ENCODE measurements at regions not wholly inside any gene's neighbourhood (a gene's known extent, or its start where the extent isn't known, plus 50 kb on each side); places are given as distances from the start of the nearest gene placed in this dataset.

DNA sequence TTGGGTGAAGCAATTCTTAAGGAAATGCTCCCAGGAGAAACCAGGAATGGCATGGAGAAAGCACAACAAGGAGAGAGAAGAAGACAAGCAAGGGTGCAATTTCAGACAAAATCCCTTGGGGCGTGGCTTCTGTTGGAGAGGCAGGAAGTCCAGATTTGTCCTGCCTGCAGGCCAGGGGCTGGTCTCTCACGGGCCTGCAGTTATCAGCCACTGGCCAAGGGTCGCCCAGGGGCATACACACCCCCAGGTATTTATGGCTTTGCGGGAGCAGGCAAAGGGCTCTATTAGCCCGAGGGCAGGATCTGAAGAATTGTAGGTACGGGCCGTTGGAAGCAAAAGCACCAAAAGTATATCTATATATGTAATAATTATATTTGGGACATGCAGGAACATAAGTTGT, 87.7 kb downstream of the IYD start:
- no peak overlapping the region for H3K4me3 ChIP-seq (ENCODE audit: low read length)
- no peaks in the 10 kb centered on the region for H3K27me3 ChIP-seq (ENCODE audit: control insufficient read depth, insufficient read depth, low read length)
- no peak overlapping the region for H3K27ac ChIP-seq (ENCODE audit: low read depth, low read length)
- H3K4me1 ChIP-seq (ENCODE audit: control insufficient read depth, insufficient read depth, low read length), result no peaks in the 10 kb centered on the region
- H3K9ac ChIP-seq (ENCODE audit: low read length), result no peak overlapping the region
- no peaks in the 10 kb centered on the region for H3K36me3 ChIP-seq (ENCODE audit: control insufficient read depth, insufficient read depth, low read length)

DNA sequence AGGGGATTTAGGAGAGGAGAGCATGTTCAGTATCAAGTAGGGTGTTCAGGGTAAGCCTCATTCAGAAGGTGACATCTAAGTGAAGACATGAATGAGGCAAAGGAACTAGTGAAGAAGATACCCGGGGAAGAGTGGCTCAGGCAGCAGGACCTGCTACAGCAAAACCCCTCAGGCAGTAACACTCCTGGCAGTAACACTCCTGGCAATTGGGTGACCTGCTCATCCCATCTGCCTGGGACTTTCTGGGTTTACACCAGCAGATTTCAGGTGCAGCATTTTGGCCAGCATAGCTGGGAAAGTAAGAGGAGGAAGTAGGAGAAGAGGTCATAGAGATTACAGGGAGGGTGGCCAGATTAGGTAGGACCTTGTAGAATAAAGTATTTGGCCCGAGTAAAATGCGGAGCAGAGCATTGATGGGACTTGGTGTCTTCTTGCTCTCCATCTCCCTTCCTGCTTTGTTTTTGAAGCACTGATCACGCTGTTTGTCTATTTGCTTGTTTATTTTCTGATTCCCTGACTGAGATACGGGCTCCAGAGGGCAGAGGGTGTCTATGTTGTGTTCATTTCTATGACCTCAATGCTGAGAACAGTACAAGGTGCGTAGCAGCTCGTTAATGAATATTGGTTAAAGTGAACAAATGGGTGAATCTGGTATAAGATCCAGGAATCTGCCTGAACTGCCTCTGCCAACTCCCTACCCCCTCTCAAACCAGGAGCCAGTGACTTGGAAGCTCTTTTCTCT, 88.3 kb downstream of the IYD start:
- Histone ChIP-seq H3K4me3 (ENCODE audit: low read length) (no peak overlapping the region), H3K4me1 (ENCODE audit: control insufficient read depth, insufficient read depth, low read length) (no peaks in the 10 kb centered on the region), H3K27ac (ENCODE audit: low read depth, low read length) (no peak overlapping the region), H3K9ac (ENCODE audit: low read length) (no peak overlapping the region), H3K36me3 (ENCODE audit: control insufficient read depth, insufficient read depth, low read length) (no peaks in the 10 kb centered on the region), H3K27me3 (ENCODE audit: control insufficient read depth, insufficient read depth, low read length) (no peaks in the 10 kb centered on the region)

DNA sequence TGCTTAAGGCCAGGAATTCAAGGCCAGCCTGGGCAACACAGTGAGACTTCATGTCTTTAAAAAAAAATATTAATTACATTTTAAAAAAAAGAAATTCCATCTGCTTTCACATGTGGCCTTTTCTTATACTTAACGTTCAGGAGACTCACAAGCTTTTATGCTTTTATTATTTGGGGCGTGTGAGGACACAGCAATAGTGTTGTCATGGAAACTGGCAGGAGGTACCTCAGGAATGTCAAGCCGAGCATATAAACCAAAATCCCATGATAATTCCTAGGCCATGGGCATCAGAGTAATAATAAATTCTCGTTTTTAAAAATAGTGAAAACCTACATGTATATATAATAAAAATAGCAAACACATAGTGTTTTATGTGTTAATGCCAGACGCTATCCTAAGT, 89.8 kb downstream of the IYD start:
- no peaks in the 10 kb centered on the region for H3K36me3 ChIP-seq (ENCODE audit: control insufficient read depth, insufficient read depth, low read length)
- no peaks in the 10 kb centered on the region for H3K4me1 ChIP-seq (ENCODE audit: control insufficient read depth, insufficient read depth, low read length)
- H3K4me3 ChIP-seq (ENCODE audit: low read length), result no peak overlapping the region
- no peak overlapping the region for H3K27ac ChIP-seq (ENCODE audit: low read depth, low read length)
- H3K27me3 ChIP-seq (ENCODE audit: control insufficient read depth, insufficient read depth, low read length), result no peaks in the 10 kb centered on the region
- no peak overlapping the region for H3K9ac ChIP-seq (ENCODE audit: low read length)

DNA sequence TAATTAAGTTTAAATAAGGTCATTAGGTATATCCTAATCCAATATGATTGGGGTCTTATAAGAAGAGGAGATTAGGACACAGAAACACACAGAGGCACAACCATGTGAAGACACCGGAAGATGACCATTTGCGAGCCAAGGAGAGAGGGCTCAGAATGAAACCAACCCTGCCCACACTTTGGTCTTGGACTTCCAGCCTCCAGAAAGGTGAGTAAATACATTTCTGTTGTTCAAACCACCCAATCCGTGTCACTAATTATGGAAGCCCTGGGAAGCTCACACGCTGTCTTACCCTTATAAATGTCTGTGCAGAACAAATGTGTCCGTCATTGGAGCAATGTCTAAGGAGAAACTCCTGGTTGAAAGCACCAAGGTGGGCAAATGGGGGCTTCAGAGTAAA, 95.0 kb downstream of the IYD start:
- Histone ChIP-seq H3K9ac (ENCODE audit: low read length) (no peak overlapping the region), H3K27ac (ENCODE audit: low read depth, low read length) (no peak overlapping the region), H3K27me3 (ENCODE audit: control insufficient read depth, insufficient read depth, low read length) (no peaks in the 10 kb centered on the region), H3K4me1 (ENCODE audit: control insufficient read depth, insufficient read depth, low read length) (no peaks in the 10 kb centered on the region), H3K36me3 (ENCODE audit: control insufficient read depth, insufficient read depth, low read length) (no peaks in the 10 kb centered on the region), H3K4me3 (ENCODE audit: low read length) (no peak overlapping the region)

DNA sequence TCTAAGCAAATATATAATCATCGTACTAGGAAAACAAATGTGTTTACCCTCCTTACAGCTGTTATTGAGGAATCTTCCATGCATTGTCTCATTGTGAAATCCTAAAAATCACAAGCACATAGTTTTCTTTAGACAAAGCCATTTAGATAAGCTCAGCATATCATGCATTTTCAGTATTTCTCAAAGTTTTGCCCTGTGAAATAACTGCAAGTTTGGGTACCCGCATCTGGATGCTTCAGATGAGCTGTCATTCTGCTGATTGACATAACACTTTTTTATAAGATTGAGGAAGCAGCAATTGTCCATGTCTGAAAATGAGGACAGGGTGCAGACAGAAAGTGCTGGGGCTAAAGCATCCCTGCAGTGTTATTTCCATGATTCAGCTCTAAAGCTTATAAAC, 96.2 kb downstream of the IYD start:
- Histone ChIP-seq H3K9ac (ENCODE audit: low read length) (no peak overlapping the region), H3K36me3 (ENCODE audit: control insufficient read depth, insufficient read depth, low read length) (no peaks in the 10 kb centered on the region), H3K27me3 (ENCODE audit: control insufficient read depth, insufficient read depth, low read length) (no peaks in the 10 kb centered on the region), H3K4me1 (ENCODE audit: control insufficient read depth, insufficient read depth, low read length) (no peaks in the 10 kb centered on the region), H3K27ac (ENCODE audit: low read depth, low read length) (no peak overlapping the region), H3K4me3 (ENCODE audit: low read length) (no peak overlapping the region)

DNA sequence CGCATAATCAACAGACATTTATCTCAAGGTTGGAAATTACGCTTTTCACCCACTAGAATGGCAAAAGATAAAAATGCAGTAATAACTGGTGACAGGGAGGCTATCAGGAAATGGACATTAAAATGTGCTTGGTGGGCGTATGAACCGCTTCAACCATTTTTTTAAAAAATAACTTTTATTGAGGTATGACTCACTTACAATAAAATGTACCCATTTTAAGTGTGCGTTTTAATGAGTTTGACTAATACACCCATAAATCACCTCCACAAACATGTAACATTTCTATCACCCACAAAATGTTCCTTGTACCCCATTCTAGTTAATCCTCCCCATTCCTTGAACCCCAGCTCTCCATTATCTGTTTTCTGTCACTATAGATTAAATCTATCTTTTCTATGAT, 96.8 kb downstream of the IYD start:
- Histone ChIP-seq H3K36me3 (ENCODE audit: control insufficient read depth, insufficient read depth, low read length) (no peaks in the 10 kb centered on the region), H3K9ac (ENCODE audit: low read length) (no peak overlapping the region), H3K27me3 (ENCODE audit: control insufficient read depth, insufficient read depth, low read length) (no peaks in the 10 kb centered on the region), H3K27ac (ENCODE audit: low read depth, low read length) (no peak overlapping the region), H3K4me1 (ENCODE audit: control insufficient read depth, insufficient read depth, low read length) (no peaks in the 10 kb centered on the region), H3K4me3 (ENCODE audit: low read length) (no peak overlapping the region)

DNA sequence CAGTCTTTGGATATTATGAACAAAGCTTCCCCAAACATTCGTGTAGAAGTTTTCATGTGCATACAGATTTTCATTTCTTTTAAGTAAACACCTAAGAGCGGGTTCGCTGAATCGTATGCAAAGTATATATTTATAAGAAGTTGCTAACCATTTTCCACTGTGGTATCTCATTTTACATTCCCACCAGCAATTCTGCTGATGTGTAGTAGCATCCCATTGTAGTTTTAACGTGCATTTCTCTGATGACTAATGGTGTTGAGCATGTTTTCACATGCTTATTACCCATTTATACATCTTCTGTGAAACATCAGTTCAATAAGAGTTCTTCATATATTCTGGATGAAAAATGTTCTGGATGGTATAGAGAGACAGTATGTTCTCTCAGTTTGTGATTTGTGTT, 97.4 kb downstream of the IYD start:
- Histone ChIP-seq H3K4me1 (ENCODE audit: control insufficient read depth, insufficient read depth, low read length) (no peaks in the 10 kb centered on the region), H3K27ac (ENCODE audit: low read depth, low read length) (no peak overlapping the region), H3K4me3 (ENCODE audit: low read length) (no peak overlapping the region), H3K36me3 (ENCODE audit: control insufficient read depth, insufficient read depth, low read length) (no peaks in the 10 kb centered on the region), H3K9ac (ENCODE audit: low read length) (no peak overlapping the region), H3K27me3 (ENCODE audit: control insufficient read depth, insufficient read depth, low read length) (no peaks in the 10 kb centered on the region)

DNA sequence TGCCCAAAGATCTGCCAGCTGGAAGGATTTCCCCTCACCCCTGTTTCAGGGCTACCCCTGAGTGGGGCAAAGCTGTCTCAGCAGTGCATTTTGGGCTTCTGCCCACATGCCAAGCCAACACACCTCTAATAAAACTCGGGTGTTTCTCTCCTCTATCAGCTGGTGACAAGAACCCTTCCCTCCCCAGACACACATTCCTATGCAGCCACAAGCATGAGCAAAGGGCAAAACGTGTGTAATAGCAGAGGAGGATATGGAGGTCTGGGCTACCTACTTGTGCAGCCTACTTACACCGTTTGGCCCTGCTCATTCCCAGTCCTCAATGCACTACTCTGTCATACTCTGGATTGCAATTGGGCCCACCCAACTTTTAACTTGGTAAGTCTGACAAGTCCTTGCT, 101.3 kb downstream of the IYD start:
- Histone ChIP-seq H3K4me1 (ENCODE audit: control insufficient read depth, insufficient read depth, low read length) (no peaks in the 10 kb centered on the region), H3K36me3 (ENCODE audit: control insufficient read depth, insufficient read depth, low read length) (no peaks in the 10 kb centered on the region), H3K4me3 (ENCODE audit: low read length) (no peak overlapping the region), H3K9ac (ENCODE audit: low read length) (no peak overlapping the region), H3K27me3 (ENCODE audit: control insufficient read depth, insufficient read depth, low read length) (no peaks in the 10 kb centered on the region), H3K27ac (ENCODE audit: low read depth, low read length) (no peak overlapping the region)

DNA sequence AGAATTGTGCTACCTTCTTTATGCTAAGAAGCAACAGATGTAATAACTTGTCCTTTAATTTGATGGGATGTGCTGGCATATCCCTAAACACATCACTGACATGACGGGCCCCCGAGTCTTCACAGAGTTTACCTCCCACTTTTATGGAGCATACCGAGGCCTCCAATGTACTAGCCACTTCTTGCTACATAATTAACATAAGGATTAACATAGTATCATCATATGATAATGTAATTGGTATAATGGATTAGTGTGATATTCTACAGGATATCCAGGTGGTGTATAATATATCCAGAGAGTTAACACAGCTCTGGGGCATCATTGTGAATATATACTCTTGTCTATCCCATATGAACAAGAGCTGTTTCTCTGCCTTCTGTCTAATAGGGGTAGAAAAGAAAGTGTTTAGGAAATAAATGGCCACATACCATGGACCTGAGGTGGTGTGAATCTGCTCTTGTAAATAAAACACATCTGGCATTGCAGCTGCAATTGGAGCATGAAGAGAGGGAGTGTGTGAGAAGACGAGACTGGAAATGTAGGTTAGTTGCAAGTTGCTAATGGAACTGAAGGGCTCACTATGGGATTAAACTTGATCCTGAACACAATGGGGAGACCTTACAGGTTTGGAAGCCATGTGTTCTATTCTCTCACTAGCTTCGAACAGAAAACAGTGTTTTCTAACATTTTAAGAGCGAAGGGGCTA, 102.3 kb downstream of the IYD start:
- Histone ChIP-seq H3K36me3 (ENCODE audit: control insufficient read depth, insufficient read depth, low read length) (no peaks in the 10 kb centered on the region), H3K27ac (ENCODE audit: low read depth, low read length) (no peak overlapping the region), H3K27me3 (ENCODE audit: control insufficient read depth, insufficient read depth, low read length) (no peaks in the 10 kb centered on the region), H3K9ac (ENCODE audit: low read length) (no peak overlapping the region), H3K4me1 (ENCODE audit: control insufficient read depth, insufficient read depth, low read length) (no peaks in the 10 kb centered on the region), H3K4me3 (ENCODE audit: low read length) (no peak overlapping the region)

DNA sequence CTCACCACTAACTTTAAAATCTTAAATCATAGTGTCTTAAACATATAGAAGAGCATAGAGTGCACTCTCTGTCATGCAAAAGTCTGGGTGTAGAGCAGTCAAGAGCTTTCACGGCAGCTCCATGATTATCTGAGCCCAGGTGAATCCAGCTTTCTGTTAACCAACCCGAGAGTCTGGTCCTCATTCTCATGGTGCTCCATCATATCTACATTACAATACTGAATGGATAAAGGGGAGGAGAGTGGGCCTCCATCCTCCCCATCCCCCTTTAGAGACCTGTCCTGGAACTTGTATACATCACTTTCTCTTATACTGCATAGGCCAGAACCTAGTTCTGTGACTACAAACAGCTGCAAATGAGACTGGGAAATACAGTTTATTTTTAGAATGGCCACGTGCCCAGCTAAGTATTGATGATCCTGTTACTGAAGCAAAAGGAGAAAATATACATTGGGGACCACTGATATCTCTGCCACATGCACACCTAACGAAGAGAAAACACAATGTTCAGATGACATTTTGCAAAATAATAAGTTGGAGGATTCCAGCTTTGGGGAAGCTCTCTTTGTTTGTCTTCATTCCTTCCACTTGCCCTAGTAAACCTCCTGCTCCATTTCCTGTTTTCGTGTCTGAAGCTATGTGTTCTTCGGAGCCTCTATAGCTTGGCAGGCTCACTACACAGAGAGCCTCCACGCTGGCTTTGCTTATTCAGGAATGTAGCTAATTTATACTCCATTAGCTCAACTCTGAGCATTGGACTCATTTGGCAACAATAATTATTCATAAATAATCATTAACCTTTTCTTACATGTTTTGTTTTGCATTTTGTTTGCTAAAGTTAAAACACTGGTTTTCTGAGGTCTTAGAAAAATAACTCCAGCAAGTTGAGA, 110.1 kb downstream of the IYD start:
- Histone ChIP-seq H3K36me3 (ENCODE audit: control insufficient read depth, insufficient read depth, low read length) (no peaks in the 10 kb centered on the region), H3K27ac (ENCODE audit: low read depth, low read length) (no peak overlapping the region), H3K4me3 (ENCODE audit: low read length) (no peak overlapping the region), H3K4me1 (ENCODE audit: control insufficient read depth, insufficient read depth, low read length) (no peaks in the 10 kb centered on the region), H3K27me3 (ENCODE audit: control insufficient read depth, insufficient read depth, low read length) (no peaks in the 10 kb centered on the region), H3K9ac (ENCODE audit: low read length) (no peak overlapping the region)

DNA sequence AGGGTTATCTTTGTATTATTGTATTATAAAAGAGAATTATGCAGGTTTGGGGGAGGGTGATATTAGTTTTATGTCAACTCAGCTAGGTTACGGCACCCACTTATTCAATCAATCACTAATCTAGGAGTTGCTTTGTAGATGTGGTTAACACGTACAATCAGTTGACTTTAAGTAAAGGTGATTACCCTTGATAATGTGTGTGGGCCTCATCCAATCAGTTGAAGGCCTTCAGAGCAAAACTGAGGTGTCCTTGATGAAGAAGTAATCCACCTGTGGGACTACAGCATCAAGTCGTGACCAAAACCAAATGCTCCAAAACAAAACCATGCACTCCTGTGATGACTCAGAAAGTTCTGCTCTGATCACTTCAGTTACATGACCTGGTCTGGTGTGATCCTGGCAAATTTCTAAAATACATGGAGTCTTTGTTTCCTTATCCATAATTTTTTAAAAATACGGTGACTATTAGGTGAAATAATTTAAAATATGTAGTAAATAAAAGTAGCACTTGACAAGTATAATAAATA, 114.1 kb downstream of the IYD start:
- Histone ChIP-seq H3K9ac (ENCODE audit: low read length) (no peak overlapping the region), H3K36me3 (ENCODE audit: control insufficient read depth, insufficient read depth, low read length) (no peaks in the 10 kb centered on the region)

DNA sequence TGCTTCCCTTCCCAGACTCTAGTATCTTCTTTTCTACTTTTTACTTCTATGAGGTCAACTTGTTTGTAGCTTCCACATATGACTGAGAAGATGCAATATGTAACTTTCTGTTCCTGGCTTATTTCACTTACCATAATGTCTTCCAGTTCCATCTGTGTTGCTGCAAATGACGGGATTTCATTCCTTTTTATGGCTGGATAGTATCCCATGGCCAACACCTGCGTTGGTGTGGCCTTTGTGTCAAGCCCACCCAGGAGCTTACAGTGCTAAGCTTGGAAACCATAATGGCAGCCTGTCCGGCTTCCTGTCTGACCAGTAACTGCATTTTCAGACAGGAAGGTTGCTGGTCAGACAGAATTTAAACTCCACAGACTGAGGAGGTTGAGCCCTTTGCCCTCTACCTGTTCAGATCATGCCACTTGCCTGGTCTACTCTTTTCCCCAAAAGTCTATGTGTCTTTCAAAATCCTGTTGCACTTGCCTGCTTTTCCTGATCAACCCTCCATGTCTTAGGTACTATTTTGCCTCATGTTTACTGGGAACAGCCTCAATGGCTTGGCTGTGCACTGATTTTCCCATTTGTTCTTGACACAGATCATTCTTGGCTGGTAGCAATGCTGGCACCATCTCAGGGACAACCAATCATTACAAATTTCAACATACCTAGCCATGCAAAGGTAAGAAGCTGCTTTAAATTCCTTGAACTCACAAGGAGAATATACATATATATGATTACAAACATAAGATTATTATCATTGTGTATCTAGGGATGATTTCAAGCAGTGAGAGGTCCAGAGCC, 114.3 kb upstream of the PLEKHG1 start:
- Histone ChIP-seq H3K4me3 (ENCODE audit: low read length) (no peak overlapping the region), H3K27me3 (ENCODE audit: control insufficient read depth, insufficient read depth, low read length) (no peaks in the 10 kb centered on the region), H3K4me1 (ENCODE audit: control insufficient read depth, insufficient read depth, low read length) (no peaks in the 10 kb centered on the region), H3K36me3 (ENCODE audit: control insufficient read depth, insufficient read depth, low read length) (no peaks in the 10 kb centered on the region), H3K9ac (ENCODE audit: low read length) (no peak overlapping the region), H3K27ac (ENCODE audit: low read depth, low read length) (no peak overlapping the region)

More for the DNA sequence above, 114.1 kb downstream of the IYD start:
- Histone ChIP-seq H3K27ac (ENCODE audit: low read depth, low read length) (no peak overlapping the region), H3K27me3 (ENCODE audit: control insufficient read depth, insufficient read depth, low read length) (no peaks in the 10 kb centered on the region), H3K4me3 (ENCODE audit: low read length) (no peak overlapping the region), H3K4me1 (ENCODE audit: control insufficient read depth, insufficient read depth, low read length) (no peaks in the 10 kb centered on the region)

All from rectal smooth muscle tissue (tissue), 1 donor.